ENCODE measurements at regions not wholly inside any gene's neighbourhood (a gene's known extent, or its start where the extent isn't known, plus 50 kb on each side); places are given as distances from the start of the nearest gene placed in this dataset.
"Not testable (repeated sequence)": the region's sequence is repeated elsewhere in the genome, so short reads cannot be mapped to it uniquely, and the experiment has no call there.

GRCh38 chr12:128111333-128111732, 155.6 kb upstream of the TMEM132C start:
- DNase-seq (ENCODE audit: low read depth in 2 of 2) = no peak

GRCh38 chr12:128111951-128112350, 155.0 kb upstream of the TMEM132C start:
- no peak for DNase-seq (ENCODE audit: low read depth in 2 of 2)

- not testable (repeated sequence) for DNase-seq (ENCODE audit: low read depth in 2 of 2)
These were observed 153.7 kb upstream of the TMEM132C start for GRCh38 chr12:128113250-128113649.

- DNase-seq (ENCODE audit: low read depth in 2 of 2) = no peak
These were observed 152.5 kb upstream of the TMEM132C start for GRCh38 chr12:128114485-128114884.

- no peak for DNase-seq (ENCODE audit: low read depth in 2 of 2)
These were observed 150.4 kb upstream of the TMEM132C start for GRCh38 chr12:128116537-128116936.

- no peak for DNase-seq (ENCODE audit: low read depth in 2 of 2)
These were observed 146.9 kb upstream of the TMEM132C start for GRCh38 chr12:128120035-128120434.

- DNase-seq (ENCODE audit: low read depth in 2 of 2) = no peak
These were observed 145.5 kb upstream of the TMEM132C start for GRCh38 chr12:128121424-128121823.

GRCh38 chr12:128123096-128123495, 143.9 kb upstream of the TMEM132C start:
- no peak for DNase-seq (ENCODE audit: low read depth in 2 of 2)

- DNase-seq (ENCODE audit: low read depth in 2 of 2) = no peak
These were observed 135.0 kb upstream of the TMEM132C start for GRCh38 chr12:128131955-128132354.

- no peak for DNase-seq (ENCODE audit: low read depth in 2 of 2)
These were observed 133.5 kb upstream of the TMEM132C start for GRCh38 chr12:128133321-128134073.

GRCh38 chr12:128137140-128137539, 129.8 kb upstream of the TMEM132C start:
- DNase-seq (ENCODE audit: low read depth in 2 of 2) = no peak

- no peak for DNase-seq (ENCODE audit: low read depth in 2 of 2)
These were observed 128.8 kb upstream of the TMEM132C start for GRCh38 chr12:128138125-128138524.

GRCh38 chr12:128140551-128140950, 126.4 kb upstream of the TMEM132C start:
- no peak for DNase-seq (ENCODE audit: low read depth in 2 of 2)

GRCh38 chr12:128150961-128151360, 116.0 kb upstream of the TMEM132C start:
- no peak for DNase-seq (ENCODE audit: low read depth in 2 of 2)

- DNase-seq (ENCODE audit: low read depth in 2 of 2) = no peak
These were observed 111.4 kb upstream of the TMEM132C start for GRCh38 chr12:128155571-128155970.

- no peak for DNase-seq (ENCODE audit: low read depth in 2 of 2)
These were observed 103.9 kb upstream of the TMEM132C start for GRCh38 chr12:128163086-128163485.

- no peak for DNase-seq (ENCODE audit: low read depth in 2 of 2)
These were observed 102.4 kb upstream of the TMEM132C start for GRCh38 chr12:128164533-128164932.

- DNase-seq (ENCODE audit: low read depth in 2 of 2) = no peak
These were observed 101.6 kb upstream of the TMEM132C start for GRCh38 chr12:128165387-128165786.

- no peak for DNase-seq (ENCODE audit: low read depth in 2 of 2)
These were observed 98.7 kb upstream of the TMEM132C start for GRCh38 chr12:128168273-128168672.

GRCh38 chr12:128170181-128170580, 96.8 kb upstream of the TMEM132C start:
- no peak for DNase-seq (ENCODE audit: low read depth in 2 of 2)

GRCh38 chr12:128178565-128178964, 88.4 kb upstream of the TMEM132C start:
- DNase-seq (ENCODE audit: low read depth in 2 of 2) = no peak

- no peak for DNase-seq (ENCODE audit: low read depth in 2 of 2)
These were observed 88.0 kb upstream of the TMEM132C start for GRCh38 chr12:128178966-128179365.

GRCh38 chr12:128180166-128180565, 86.8 kb upstream of the TMEM132C start:
- DNase-seq (ENCODE audit: low read depth in 2 of 2) = no peak

GRCh38 chr12:128190052-128190451, 76.9 kb upstream of the TMEM132C start:
- DNase-seq (ENCODE audit: low read depth in 2 of 2) = no peak
